ENCODE measurements at regions not wholly inside any gene's neighbourhood (a gene's known extent, or its start where the extent isn't known, plus 50 kb on each side); places are given as distances from the start of the nearest gene placed in this dataset.
"Not testable (repeated sequence)": the region's sequence is repeated elsewhere in the genome, so short reads cannot be mapped to it uniquely, and the experiment has no call there.

DNA sequence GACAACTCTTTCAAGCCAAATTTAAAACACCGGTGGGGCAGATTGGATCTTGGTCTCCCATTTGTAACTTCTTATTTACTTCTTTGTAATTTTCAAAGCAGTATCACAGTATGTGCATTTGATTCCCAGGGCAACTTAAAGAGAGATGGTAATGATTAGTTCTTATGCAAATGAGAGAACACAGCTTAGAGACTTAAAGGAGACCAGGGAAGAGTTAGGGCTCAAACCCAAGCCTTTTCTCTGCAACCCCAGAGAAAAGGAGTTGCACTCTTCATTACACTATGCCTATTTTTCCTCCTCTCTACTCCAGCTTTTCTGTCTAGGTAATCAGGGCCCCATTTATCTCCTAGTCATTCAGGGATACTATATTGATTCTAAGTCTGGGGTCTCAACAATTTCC, 237.8 kb upstream of the NMUR2 start:
- H3K27ac ChIP-seq, result no peak overlapping the region
- H3K27me3 ChIP-seq, result no peaks in the 10 kb centered on the region
- TF ChIP-seq POLR2AphosphoS5 (IDR thresholded peaks at IDR 0.05) (no peak), POLR2A (IDR thresholded peaks at IDR 0.05) (no peak), CTCF (IDR thresholded peaks at IDR 0.05) (no peak), EP300 (IDR thresholded peaks at IDR 0.05) (no peak)
- WGBS, result 78% methylated on average over 1 of the region's 1 CpG
- DNase-seq (ENCODE audit: low spot score in 2 of 2), result no peak
- H3K4me1 ChIP-seq, result no peaks in the 10 kb centered on the region
- no peak overlapping the region for H3K4me3 ChIP-seq
- no peaks in the 10 kb centered on the region for H3K36me3 ChIP-seq
- H3K9me3 ChIP-seq, result no peaks in the 10 kb centered on the region

GRCh38 chr5:152644029-152644728, 239.1 kb upstream of the NMUR2 start:
- no peak for DNase-seq (ENCODE audit: low spot score in 2 of 2)
- no peaks in the 10 kb centered on the region for H3K9me3 ChIP-seq
- TF ChIP-seq POLR2A (IDR thresholded peaks at IDR 0.05) (no peak), CTCF (IDR thresholded peaks at IDR 0.05) (no peak), EP300 (IDR thresholded peaks at IDR 0.05) (no peak), POLR2AphosphoS5 (IDR thresholded peaks at IDR 0.05) (no peak)
- H3K4me1 ChIP-seq, result no peaks in the 10 kb centered on the region
- H3K27ac ChIP-seq, result no peak overlapping the region
- H3K4me3 ChIP-seq, result no peak overlapping the region
- H3K27me3 ChIP-seq, result no peaks in the 10 kb centered on the region
- no peaks in the 10 kb centered on the region for H3K36me3 ChIP-seq
- WGBS, result 39% methylated on average over 2 of the region's 2 CpGs

DNA sequence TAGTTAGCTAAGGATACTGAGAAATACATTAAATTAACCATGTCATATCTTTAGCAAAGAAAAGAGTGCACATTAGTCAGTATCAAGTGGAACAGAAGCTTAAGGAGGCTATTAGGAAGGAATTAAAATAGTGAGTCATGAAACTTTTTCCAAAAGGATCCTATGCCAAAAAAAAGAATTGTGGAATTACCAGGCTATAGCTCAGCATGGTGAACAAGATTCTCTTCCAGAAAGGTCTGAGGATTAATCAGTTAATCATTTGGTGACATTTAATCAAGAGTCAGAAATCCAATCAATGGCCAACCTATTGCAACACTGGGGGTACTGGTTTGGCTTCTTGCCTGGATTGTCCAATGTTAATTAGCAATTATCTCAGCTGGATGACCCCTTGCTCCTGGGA, 244.5 kb upstream of the NMUR2 start:
- no peak overlapping the region for H3K4me3 ChIP-seq
- no peaks in the 10 kb centered on the region for H3K27me3 ChIP-seq
- no peak for TF ChIP-seq CTCF (IDR thresholded peaks at IDR 0.05)
- no peak for TF ChIP-seq POLR2A (IDR thresholded peaks at IDR 0.05)
- TF ChIP-seq EP300 (IDR thresholded peaks at IDR 0.05), result no peak
- no peak for TF ChIP-seq POLR2AphosphoS5 (IDR thresholded peaks at IDR 0.05)
- H3K27ac ChIP-seq, result no peak overlapping the region
- H3K9me3 ChIP-seq, result no peaks in the 10 kb centered on the region
- H3K36me3 ChIP-seq, result no peaks in the 10 kb centered on the region
- H3K4me1 ChIP-seq, result no peaks in the 10 kb centered on the region
- no peak for DNase-seq (ENCODE audit: low spot score in 2 of 2)

DNA sequence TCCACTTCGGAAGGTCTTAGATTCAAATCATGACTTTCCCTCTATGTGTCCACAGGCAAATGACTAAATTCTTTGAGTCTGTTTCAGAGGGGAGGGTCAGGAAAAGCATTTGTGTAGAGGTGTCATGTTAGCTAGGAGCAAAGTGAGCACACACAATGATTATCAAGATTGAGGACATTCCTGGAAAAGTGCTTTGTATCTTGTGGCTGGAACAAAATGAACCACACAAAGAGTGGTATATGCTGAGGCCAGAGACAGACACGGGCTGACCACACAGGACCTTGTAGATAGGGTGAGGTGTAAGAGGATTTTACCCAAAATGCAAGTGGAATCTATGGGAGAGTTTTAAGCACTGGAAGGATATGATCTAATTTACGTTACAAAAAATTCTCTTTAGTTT, 245.3 kb upstream of the NMUR2 start:
- WGBS, result 69% methylated on average over 3 of the region's 3 CpGs
- Histone ChIP-seq H3K36me3 (no peaks in the 10 kb centered on the region), H3K27me3 (no peaks in the 10 kb centered on the region), H3K4me1 (no peaks in the 10 kb centered on the region), H3K4me3 (no peak overlapping the region), H3K27ac (no peak overlapping the region), H3K9me3 (no peaks in the 10 kb centered on the region)
- TF ChIP-seq POLR2A (IDR thresholded peaks at IDR 0.05) (no peak), CTCF (IDR thresholded peaks at IDR 0.05) (no peak), POLR2AphosphoS5 (IDR thresholded peaks at IDR 0.05) (no peak), EP300 (IDR thresholded peaks at IDR 0.05) (no peak)
- no peak for DNase-seq (ENCODE audit: low spot score in 2 of 2)

GRCh38 chr5:152659470-152659869, 254.4 kb upstream of the NMUR2 start:
- 73% methylated on average over 16 of the region's 18 CpGs for WGBS
- not testable (repeated sequence) for H3K36me3 ChIP-seq; DNase-seq (ENCODE audit: low spot score in 2 of 2); H3K4me1 ChIP-seq; H3K9me3 ChIP-seq; H3K4me3 ChIP-seq; H3K27me3 ChIP-seq; H3K27ac ChIP-seq

- DNase-seq (ENCODE audit: low spot score in 2 of 2), result no peak
- 67% methylated on average over 1 of the region's 1 CpG for WGBS
- no peak overlapping the region for H3K27ac ChIP-seq
- no peaks in the 10 kb centered on the region for H3K9me3 ChIP-seq
- H3K27me3 ChIP-seq, result no peaks in the 10 kb centered on the region
- no peaks in the 10 kb centered on the region for H3K36me3 ChIP-seq
- H3K4me1 ChIP-seq, result no peaks in the 10 kb centered on the region
- TF ChIP-seq POLR2AphosphoS5 (IDR thresholded peaks at IDR 0.05), result no peak
- H3K4me3 ChIP-seq, result no peak overlapping the region
Measured at GRCh38 chr5:152673601-152674000, 268.5 kb upstream of the NMUR2 start.
